KMS-11 (cell line): ENCODE measurements at regions not wholly inside any gene's neighbourhood (a gene's known extent, or its start where the extent isn't known, plus 50 kb on each side); places are given as distances from the start of the nearest gene placed in this dataset.

ENCODE experiments used
- H2AFZ ChIP-seq: fragments of 200-600 bp; sonication (generic); 2 replicates; pipeline ENCODE4 v1.6.1; 2016; ENCODE audit warnings: antibody characterized with exemption, mixed run types, low read depth
- H3K27ac ChIP-seq: fragments of 200-600 bp; sonication (generic); 2 replicates; pipeline ENCODE4 v1.6.1; 2016; ENCODE audit warnings: mild to moderate bottlenecking, mixed run types
- H3K27me3 ChIP-seq: fragments of 200-600 bp; sonication (generic); 2 replicates; pipeline ENCODE4 v1.6.1; 2017; ENCODE audit warnings: mild to moderate bottlenecking, low read depth, mixed run types, moderate library complexity; ENCODE audit not compliant: insufficient read depth
- H3K36me3 ChIP-seq: fragments of 200-600 bp; sonication (generic); 2 replicates; pipeline ENCODE4 v1.6.1; 2017; ENCODE audit warnings: mild to moderate bottlenecking, mixed run types; ENCODE audit not compliant: insufficient read depth
- H3K4me1 ChIP-seq: fragments of 200-600 bp; sonication (generic); 2 replicates; pipeline ENCODE4 v1.6.1; 2016; ENCODE audit warnings: mild to moderate bottlenecking, low read depth, mixed run types; ENCODE audit not compliant: poor library complexity, severe bottlenecking
- H3K4me2 ChIP-seq: fragments of 200-600 bp; sonication (generic); 2 replicates; pipeline ENCODE4 v1.7.0; 2016; ENCODE audit warnings: mild to moderate bottlenecking, mixed run types
- H3K4me3 ChIP-seq: fragments of 200-600 bp; sonication (generic); IDR thresholded peaks from 2 replicates; pipeline ENCODE4 v1.6.1; 2017; ENCODE audit warnings: low read depth, low read length, mixed read lengths; ENCODE audit not compliant: insufficient read depth
- H3K79me2 ChIP-seq: fragments of 200-600 bp; sonication (generic); 2 replicates; pipeline ENCODE4 v1.6.1; 2016; ENCODE audit warnings: low read depth, mixed run types; ENCODE audit not compliant: insufficient read depth
- H3K9ac ChIP-seq: fragments of 200-600 bp; sonication (generic); 2 replicates; pipeline ENCODE4 v1.6.1; 2016; ENCODE audit warnings: mild to moderate bottlenecking, mixed run types
- H4K20me1 ChIP-seq: fragments of 200-600 bp; sonication (generic); 2 replicates; pipeline ENCODE4 v1.6.1; 2016; ENCODE audit warnings: mild to moderate bottlenecking, mixed run types; ENCODE audit not compliant: insufficient read depth
- CTCF ChIP-seq: fragments of 200-600 bp; sonication (generic); conservative IDR thresholded peaks from 2 replicates; pipeline ENCODE4 v1.6.1; 2017; ENCODE audit warnings: low read depth, mild to moderate bottlenecking, antibody characterized with exemption, low read length, moderate library complexity, mixed read lengths

- Histone ChIP-seq H3K4me2 (no peak overlapping the region), H3K4me1 (no peaks in the 10 kb centered on the region), H3K27ac (no peak overlapping the region), H3K27me3 (no peaks in the 10 kb centered on the region), H3K9ac (no peak overlapping the region), H2AFZ (no peak overlapping the region), H4K20me1 (no peaks in the 10 kb centered on the region), H3K79me2 (no peaks in the 10 kb centered on the region), H3K4me3 (no peak overlapping the region), H3K36me3 (no peaks in the 10 kb centered on the region)
- TF ChIP-seq CTCF: no peak
Measured at GRCh38 chr2:76323381-76323780, 612.7 kb upstream of the GCFC2 start.

DNA sequence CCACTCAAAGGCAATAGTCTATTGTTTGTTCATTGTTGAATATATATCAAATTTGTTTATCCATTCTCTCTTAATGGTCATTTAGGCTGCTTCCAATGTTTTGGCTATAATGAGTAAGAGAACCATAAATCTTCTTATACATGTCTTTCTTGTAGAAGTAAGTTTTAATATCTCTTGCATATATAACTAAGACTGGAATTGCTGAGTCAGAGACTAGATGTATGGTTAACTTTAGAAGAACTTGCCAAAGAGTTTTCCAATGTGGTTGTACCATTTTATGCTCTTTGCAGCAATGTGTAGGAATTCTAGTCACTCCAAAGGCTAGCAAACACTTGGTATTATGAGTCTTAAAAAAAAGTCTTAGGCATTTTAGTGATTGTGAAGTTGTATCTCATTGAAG, 610.0 kb upstream of the GCFC2 start:
- Histone ChIP-seq H3K4me2 (no peak overlapping the region), H3K27me3 (no peaks in the 10 kb centered on the region), H2AFZ (no peak overlapping the region), H3K27ac (no peak overlapping the region), H4K20me1 (no peaks in the 10 kb centered on the region), H3K4me3 (no peak overlapping the region), H3K79me2 (no peaks in the 10 kb centered on the region), H3K36me3 (no peaks in the 10 kb centered on the region), H3K9ac (no peak overlapping the region), H3K4me1 (peaks cover 17% of the 10 kb centered on the region)
- TF ChIP-seq CTCF: no peak

DNA sequence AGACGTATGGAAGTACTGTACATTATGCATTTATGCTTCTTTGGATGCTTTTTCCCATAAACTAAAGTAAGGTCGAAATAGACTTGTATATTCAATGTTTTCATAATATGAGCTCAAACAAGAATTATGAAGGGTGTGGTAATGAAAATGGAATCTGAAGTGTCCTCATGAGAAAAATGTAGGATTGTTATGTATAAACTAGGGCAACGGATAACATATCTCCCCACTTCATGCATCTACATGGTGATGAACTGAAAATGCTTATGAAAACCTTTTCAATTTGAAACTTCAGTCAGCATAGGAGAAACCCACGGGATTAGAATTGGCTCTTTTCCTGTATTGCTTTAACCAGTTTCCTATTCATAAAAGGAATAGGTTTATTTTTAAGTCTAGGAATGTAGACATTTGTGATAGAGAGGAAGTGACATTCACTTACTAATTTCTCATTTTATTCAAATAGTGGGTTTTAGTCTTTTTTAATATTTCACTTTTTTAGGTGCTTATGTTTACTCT, 608.2 kb upstream of the GCFC2 start:
- H3K27ac ChIP-seq: no peak overlapping the region
- H2AFZ ChIP-seq: no peak overlapping the region
- H3K9ac ChIP-seq: no peak overlapping the region
- H3K79me2 ChIP-seq: no peaks in the 10 kb centered on the region
- no peak overlapping the region for H3K4me3 ChIP-seq
- no peaks in the 10 kb centered on the region for H3K36me3 ChIP-seq
- H4K20me1 ChIP-seq: no peaks in the 10 kb centered on the region
- no peak for TF ChIP-seq CTCF
- H3K27me3 ChIP-seq: no peaks in the 10 kb centered on the region
- H3K4me1 ChIP-seq: peaks cover 19% of the 10 kb centered on the region
- no peak overlapping the region for H3K4me2 ChIP-seq

DNA sequence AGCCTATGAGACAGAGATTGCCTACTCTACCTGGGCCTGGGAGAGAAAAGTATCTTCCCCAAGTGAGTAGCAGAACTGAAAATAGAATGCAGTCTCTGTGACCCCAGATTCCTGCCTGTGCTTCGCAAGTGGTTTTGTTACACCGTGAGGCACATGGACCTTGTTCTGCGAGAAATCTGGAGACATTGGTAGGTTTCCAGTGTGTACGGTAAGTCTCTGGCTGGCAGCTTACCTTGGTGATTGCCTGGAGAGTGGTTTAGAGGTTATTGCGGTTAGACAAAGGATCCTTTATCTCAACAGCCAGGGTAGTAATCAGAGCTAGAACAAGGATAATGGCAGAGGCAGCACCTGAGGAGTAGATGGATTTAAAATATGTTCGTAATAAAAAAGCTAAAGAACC, 606.0 kb upstream of the GCFC2 start:
- Histone ChIP-seq H2AFZ (peak overlapping the region; percentile 23; the same call in 1 of the 2 replicates), H3K79me2 (no peaks in the 10 kb centered on the region), H3K36me3 (no peaks in the 10 kb centered on the region), H3K4me3 (no peak overlapping the region), H4K20me1 (no peaks in the 10 kb centered on the region), H3K27ac (peak overlapping the region; percentile 25; the same call in 1 of the 2 replicates), H3K4me1 (peaks cover 19% of the 10 kb centered on the region), H3K4me2 (peak overlapping the region; percentile 38), H3K9ac (no peak overlapping the region), H3K27me3 (no peaks in the 10 kb centered on the region)
- no peak for TF ChIP-seq CTCF
